Stimulated activated CD4-positive, alpha-beta T cell treated with anti-CD3 and anti-CD28 coated beads, Interleukin-15, amount 100 ng/mL, for 24 hours (primary cell): ENCODE measurements at regions not wholly inside any gene's neighbourhood (a gene's known extent, or its start where the extent isn't known, plus 50 kb on each side); places are given as distances from the start of the nearest gene placed in this dataset.
"Not testable (repeated sequence)": the region's sequence is repeated elsewhere in the genome, so short reads cannot be mapped to it uniquely, and the experiment has no call there.

Experiments
- DNase-seq: peaks from one replicate; pipeline ENCODE4 v3.0.0-alpha.2; 2020

DNA sequence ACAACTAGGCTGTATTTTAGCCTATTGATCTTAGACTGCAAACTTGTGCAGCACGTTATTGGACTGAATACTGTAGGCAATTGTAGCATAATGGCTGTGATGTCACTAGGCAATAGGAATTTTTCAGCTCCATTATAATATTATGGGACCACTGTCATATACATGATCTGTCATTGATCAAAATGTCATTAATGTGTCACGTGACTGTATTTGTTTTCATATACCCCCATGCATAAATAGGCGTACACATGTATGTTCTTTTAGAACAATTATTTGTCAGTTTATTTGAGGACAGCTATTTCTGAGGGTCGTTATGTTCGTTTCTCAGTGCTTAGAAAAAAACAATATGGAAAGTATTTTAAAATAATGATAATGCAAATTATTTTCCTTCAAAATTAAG lies 111.9 kb upstream of the CDH2 start:
- DNase-seq, result no peak

DNA sequence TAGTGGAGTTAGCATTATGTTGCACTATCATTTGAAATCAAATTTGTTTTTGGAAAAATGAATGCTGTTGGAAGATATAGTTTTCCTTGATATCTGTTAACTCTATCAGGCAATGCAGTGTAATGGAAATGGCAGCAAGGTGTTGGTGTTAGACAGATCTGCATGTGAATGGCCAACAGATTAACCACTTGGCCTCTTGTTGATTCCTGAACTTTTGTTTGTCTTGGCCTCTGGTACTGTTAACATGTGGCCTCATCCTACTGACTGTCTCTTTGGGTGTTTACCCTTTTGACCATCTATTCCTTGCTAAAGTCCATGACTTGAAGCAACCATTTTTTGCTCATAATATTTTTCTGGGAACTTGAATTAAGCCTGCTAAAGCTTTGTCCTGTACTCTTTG lies 110.2 kb upstream of the CDH2 start:
- no peak for DNase-seq

- DNase-seq, result no peak
These were observed 107.2 kb upstream of the CDH2 start for GRCh38 chr18:28284132-28284531.

DNA sequence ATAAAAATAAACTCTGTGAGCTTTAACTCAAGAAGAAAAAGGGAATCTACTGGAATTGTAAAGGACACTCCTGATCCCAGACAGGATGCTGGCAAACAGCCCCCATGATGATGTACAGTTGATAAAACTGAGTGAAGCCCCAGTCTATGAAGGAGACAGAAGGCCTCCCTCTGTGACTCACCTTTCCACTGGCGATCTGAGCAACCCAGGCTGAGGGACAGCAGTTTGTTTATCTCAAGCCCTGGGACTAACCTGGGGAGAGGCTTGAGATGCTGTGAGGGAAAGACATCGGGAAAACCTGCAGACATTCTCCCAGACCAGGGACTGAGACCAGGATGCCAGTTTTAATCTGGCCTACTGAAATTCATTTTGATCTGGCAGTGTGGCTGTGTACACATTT lies 104.5 kb upstream of the CDH2 start:
- DNase-seq, result no peak

DNA sequence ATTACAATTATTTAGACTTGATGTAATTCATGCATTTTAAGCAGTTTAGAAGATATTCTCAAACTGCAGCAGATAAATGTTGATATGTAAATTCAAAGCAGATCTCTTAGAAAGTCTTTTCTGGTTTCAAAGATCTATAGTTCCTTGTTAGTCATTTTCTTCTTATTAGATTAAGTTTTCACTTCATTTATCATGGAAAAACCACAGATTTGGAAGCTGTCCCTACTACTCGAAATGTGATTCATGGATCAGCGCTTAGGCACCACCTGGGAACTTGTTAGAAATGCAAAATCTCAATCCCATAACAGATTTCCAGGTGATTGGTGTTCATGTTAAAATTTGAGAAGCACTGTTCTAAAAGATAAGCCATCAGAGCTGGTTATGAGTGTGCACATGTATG lies 92.8 kb upstream of the CDH2 start:
- no peak for DNase-seq

DNA sequence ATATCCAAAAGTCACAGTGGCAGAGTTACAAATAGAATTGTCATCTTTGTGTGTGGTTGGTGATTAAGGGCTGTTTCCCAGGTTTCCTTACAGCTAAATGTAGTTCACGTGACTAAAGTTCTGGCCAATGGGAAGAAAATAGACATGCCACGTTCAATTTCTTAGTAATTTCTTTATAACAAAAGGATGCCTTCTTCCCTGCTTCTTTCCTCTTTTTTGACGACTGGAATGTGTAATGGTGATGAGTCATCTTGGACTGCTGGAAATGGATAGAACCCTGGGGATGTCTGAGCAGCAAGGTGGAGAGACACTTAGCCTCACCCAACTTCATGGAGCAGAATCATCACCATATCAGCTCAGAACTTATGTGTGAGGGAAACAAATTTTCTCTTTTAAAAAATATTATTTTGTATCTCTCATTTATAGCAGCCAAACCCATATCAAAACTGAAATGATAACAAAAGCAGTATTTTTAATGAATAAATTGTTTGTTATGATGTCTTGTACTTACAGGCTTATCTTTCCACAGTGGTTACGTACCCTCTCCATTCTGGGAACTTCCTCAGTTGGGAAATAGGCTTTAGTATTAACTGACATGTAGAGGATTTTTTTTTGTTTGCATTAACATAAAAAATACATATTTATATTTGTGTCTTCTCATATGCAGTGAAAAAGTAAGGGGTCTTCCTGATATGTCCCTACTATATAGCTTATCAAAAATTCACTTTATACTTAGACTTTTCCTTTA lies 91.1 kb upstream of the CDH2 start:
- DNase-seq, result no peak

DNA sequence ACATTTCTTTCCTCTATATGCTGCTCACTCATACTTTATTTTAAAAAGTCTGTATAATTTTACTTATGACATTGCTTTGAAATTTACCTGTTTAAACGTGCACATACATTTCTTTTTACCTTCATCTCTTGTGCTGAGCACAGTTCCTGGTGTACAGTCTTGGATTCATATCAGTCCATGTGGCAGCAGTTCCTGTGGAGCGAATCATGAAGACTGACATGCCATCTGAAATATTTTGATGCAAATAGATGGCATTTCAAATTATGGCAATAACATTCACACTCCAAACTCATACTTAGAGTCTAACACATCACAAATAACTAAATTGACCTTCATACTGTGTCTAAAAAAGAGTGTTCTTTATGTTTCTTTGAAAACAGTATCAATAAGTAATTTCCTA lies 90.3 kb upstream of the CDH2 start:
- DNase-seq, result no peak

- DNase-seq, result no peak
These were observed 79.2 kb upstream of the CDH2 start for GRCh38 chr18:28256166-28256565.

DNA sequence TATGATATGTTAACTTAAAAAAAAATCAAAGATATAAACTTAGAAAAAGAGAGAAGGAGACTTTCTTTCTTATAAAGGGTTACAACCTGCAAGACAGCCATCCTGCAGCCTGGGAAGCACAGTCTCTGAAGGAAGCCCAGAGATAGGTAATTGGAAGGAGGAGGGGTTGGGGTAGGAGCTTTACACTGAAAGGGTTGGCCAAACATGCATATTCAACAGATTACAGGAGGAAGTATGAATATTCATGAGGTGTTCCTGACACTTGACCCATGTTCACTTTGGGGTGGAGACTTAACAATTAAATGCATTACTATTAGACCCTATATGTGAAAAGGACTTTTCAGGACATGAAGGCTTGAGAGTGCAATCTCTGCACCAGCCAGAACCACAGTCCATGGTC lies 71.7 kb upstream of the CDH2 start:
- DNase-seq, result no peak

DNA sequence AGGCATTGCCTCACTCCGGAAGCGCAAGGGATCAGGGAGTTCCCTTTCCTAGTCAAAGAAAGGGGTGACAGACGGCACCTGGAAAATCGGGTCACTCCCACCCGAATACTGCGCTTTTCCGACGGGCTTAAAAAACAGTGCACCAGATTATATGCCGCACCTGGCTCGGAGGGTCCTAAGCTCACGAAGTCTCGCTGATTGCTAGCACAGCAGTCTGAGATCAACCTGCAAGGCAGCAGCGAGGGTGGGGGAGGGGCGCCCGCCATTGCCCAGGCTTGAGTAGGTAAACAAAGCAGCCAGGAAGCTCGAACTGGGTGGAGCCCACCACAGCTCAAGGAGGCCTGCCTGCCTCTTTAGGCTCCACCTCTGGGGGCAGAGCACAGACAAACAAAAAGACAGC lies 63.7 kb upstream of the CDH2 start:
- not testable (repeated sequence) for DNase-seq

GRCh38 chr18:28236487-28236886 lies 59.6 kb upstream of the CDH2 start:
- DNase-seq, result no peak
